ENCODE measurements at regions not wholly inside any gene's neighbourhood (a gene's known extent, or its start where the extent isn't known, plus 50 kb on each side); places are given as distances from the start of the nearest gene placed in this dataset.

- DNase-seq (ENCODE audit: extremely low read depth, low read depth), result no peak
- TF ChIP-seq CTCF (IDR thresholded peaks at IDR 0.05; ENCODE audit: low read depth, low read length), result no peak
Observed at GRCh38 chr15:66852064-66852905, 150.2 kb downstream of the SMAD6 start.

GRCh38 chr15:66854012-66854965 lies 152.3 kb downstream of the SMAD6 start:
- no peak for TF ChIP-seq CTCF (IDR thresholded peaks at IDR 0.05; ENCODE audit: low read depth, low read length)
- DNase-seq (ENCODE audit: extremely low read depth, low read depth), result no peak

GRCh38 chr15:66855041-66855440 lies 153.0 kb downstream of the SMAD6 start:
- no peak for DNase-seq (ENCODE audit: extremely low read depth, low read depth)
- no peak for TF ChIP-seq CTCF (IDR thresholded peaks at IDR 0.05; ENCODE audit: low read depth, low read length)

GRCh38 chr15:66857694-66858093 lies 155.7 kb downstream of the SMAD6 start:
- no peak for DNase-seq (ENCODE audit: extremely low read depth, low read depth)
- TF ChIP-seq CTCF (IDR thresholded peaks at IDR 0.05; ENCODE audit: low read depth, low read length), result no peak

GRCh38 chr15:66858423-66859207 lies 156.6 kb downstream of the SMAD6 start:
- no peak for TF ChIP-seq CTCF (IDR thresholded peaks at IDR 0.05; ENCODE audit: low read depth, low read length)
- DNase-seq (ENCODE audit: extremely low read depth, low read depth), result no peak

- no peak for DNase-seq (ENCODE audit: extremely low read depth, low read depth)
Observed at GRCh38 chr15:66859688-66860253, 157.7 kb downstream of the SMAD6 start.

More at GRCh38 chr15:66859688-66860253, 157.7 kb downstream of the SMAD6 start:
- TF ChIP-seq CTCF (IDR thresholded peaks at IDR 0.05; ENCODE audit: low read depth, low read length), result no peak

Data from AG09319 (cell line).